ENCODE measurements at regions not wholly inside any gene's neighbourhood (a gene's known extent, or its start where the extent isn't known, plus 50 kb on each side); places are given as distances from the start of the nearest gene placed in this dataset.

DNA sequence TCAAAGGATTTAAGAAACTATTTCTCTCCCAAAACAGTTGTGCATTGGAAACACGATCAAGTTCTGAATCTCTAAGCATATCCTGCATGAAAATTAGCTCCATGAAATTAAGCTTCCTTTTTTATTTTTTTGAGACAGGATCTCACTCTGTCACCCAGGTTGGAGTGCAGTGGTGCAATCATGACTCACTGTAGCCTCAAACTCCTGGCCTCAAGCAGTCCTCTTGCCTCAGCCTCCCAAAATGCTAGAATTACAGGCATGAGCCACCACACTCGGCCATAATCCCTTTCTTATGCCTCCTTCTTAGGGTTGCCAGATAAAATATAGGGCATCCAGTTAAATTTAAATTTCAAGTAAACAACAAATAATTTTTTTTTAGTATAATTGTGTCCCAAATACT lies 124.4 kb downstream of the ARL4C start:
- H3K79me2 ChIP-seq (ENCODE audit: insufficient read depth, low read length): no peaks in the 10 kb centered on the region
- no peaks in the 10 kb centered on the region for H3K27me3 ChIP-seq (ENCODE audit: insufficient read depth, low read length, poor library complexity, severe bottlenecking)
- H3F3A ChIP-seq (ENCODE audit: low read depth): no peaks in the 10 kb centered on the region
- no peak overlapping the region for H3K4me3 ChIP-seq (ENCODE audit: low read length, poor library complexity, severe bottlenecking)
- peak overlapping the region; percentile 79; the same call in 1 of the 2 replicates for H2AFZ ChIP-seq (ENCODE audit: low read length)
- no peaks in the 10 kb centered on the region for H3K36me3 ChIP-seq (ENCODE audit: insufficient read depth, low read length)
- no peaks in the 10 kb centered on the region for H3K9me2 ChIP-seq (replicated peaks; ENCODE audit: low read depth, low read length)
- H3K4me1 ChIP-seq (ENCODE audit: insufficient read depth, low read length, poor library complexity, severe bottlenecking): peaks cover 51% of the 10 kb centered on the region
- H3K4me2 ChIP-seq (ENCODE audit: low read depth, low read length, poor library complexity, severe bottlenecking): no peak overlapping the region
- TF ChIP-seq EZH2phosphoT487 (IDR thresholded peaks at IDR 0.05; ENCODE audit: borderline replicate concordance) (no peak), CTCF (conservative IDR thresholded peaks at IDR 0.05; ENCODE audit: low read length) (no peak)
- no peaks in the 10 kb centered on the region for H4K20me1 ChIP-seq (ENCODE audit: insufficient read depth, low read length, poor library complexity, severe bottlenecking)
- H3K9me3 ChIP-seq (ENCODE audit: insufficient read depth, low read depth, low read length): no peaks in the 10 kb centered on the region
- H3K9ac ChIP-seq (ENCODE audit: low read depth, low read length, poor library complexity, severe bottlenecking): no peak overlapping the region

DNA sequence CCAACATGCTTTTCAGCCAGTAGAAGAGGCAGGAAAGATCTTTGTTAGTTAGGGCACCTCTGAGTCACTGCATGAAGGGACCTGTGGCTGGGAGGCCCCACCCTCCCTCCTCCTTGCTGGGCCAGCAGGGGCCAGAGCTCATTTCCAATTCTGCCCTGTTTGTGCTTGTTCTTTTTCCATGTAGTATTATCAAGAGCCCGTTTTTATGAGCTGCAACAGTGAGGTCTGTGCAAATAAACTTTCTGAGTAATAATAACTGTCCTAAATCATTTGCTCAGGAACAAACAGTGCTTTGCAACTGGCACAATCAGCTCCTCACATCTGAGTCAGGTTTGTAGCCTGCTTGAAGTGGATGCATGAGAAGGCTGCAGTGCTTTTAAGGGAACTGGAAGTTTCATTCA lies 128.0 kb downstream of the ARL4C start:
- TF ChIP-seq EZH2phosphoT487 (IDR thresholded peaks at IDR 0.05; ENCODE audit: borderline replicate concordance) (no peak), CTCF (conservative IDR thresholded peaks at IDR 0.05; ENCODE audit: low read length) (0 out of 2 replicates have a peak, but pooled peaks have one; percentile 13)
- Histone ChIP-seq H3K36me3 (ENCODE audit: insufficient read depth, low read length) (no peaks in the 10 kb centered on the region), H2AFZ (ENCODE audit: low read length) (peak overlapping the region; percentile 62), H3K4me3 (ENCODE audit: low read length, poor library complexity, severe bottlenecking) (no peak overlapping the region), H3K9ac (ENCODE audit: low read depth, low read length, poor library complexity, severe bottlenecking) (peak overlapping the region; percentile 34), H4K20me1 (ENCODE audit: insufficient read depth, low read length, poor library complexity, severe bottlenecking) (no peaks in the 10 kb centered on the region), H3K4me2 (ENCODE audit: low read depth, low read length, poor library complexity, severe bottlenecking) (peak overlapping the region; percentile 37), H3K79me2 (ENCODE audit: insufficient read depth, low read length) (no peaks in the 10 kb centered on the region), H3F3A (ENCODE audit: low read depth) (no peaks in the 10 kb centered on the region), H3K4me1 (ENCODE audit: insufficient read depth, low read length, poor library complexity, severe bottlenecking) (peaks cover 59% of the 10 kb centered on the region), H3K9me2 (replicated peaks; ENCODE audit: low read depth, low read length) (no peaks in the 10 kb centered on the region), H3K27me3 (ENCODE audit: insufficient read depth, low read length, poor library complexity, severe bottlenecking) (no peaks in the 10 kb centered on the region), H3K9me3 (ENCODE audit: insufficient read depth, low read depth, low read length) (no peaks in the 10 kb centered on the region)

- H2AFZ ChIP-seq (ENCODE audit: low read length): peak overlapping the region; percentile 54; the same call in 1 of the 2 replicates
- no peak overlapping the region for H3K4me2 ChIP-seq (ENCODE audit: low read depth, low read length, poor library complexity, severe bottlenecking)
- no peaks in the 10 kb centered on the region for H3K36me3 ChIP-seq (ENCODE audit: insufficient read depth, low read length)
- H3K4me1 ChIP-seq (ENCODE audit: insufficient read depth, low read length, poor library complexity, severe bottlenecking): peaks cover 51% of the 10 kb centered on the region
- TF ChIP-seq EZH2phosphoT487 (IDR thresholded peaks at IDR 0.05; ENCODE audit: borderline replicate concordance) (no peak), CTCF (conservative IDR thresholded peaks at IDR 0.05; ENCODE audit: low read length) (no peak)
- H3K27me3 ChIP-seq (ENCODE audit: insufficient read depth, low read length, poor library complexity, severe bottlenecking): no peaks in the 10 kb centered on the region
- no peaks in the 10 kb centered on the region for H3K79me2 ChIP-seq (ENCODE audit: insufficient read depth, low read length)
- no peaks in the 10 kb centered on the region for H3K9me2 ChIP-seq (replicated peaks; ENCODE audit: low read depth, low read length)
- H3K9me3 ChIP-seq (ENCODE audit: insufficient read depth, low read depth, low read length): no peaks in the 10 kb centered on the region
- no peak overlapping the region for H3K9ac ChIP-seq (ENCODE audit: low read depth, low read length, poor library complexity, severe bottlenecking)
- H3F3A ChIP-seq (ENCODE audit: low read depth): no peaks in the 10 kb centered on the region
- H3K4me3 ChIP-seq (ENCODE audit: low read length, poor library complexity, severe bottlenecking): no peak overlapping the region
- no peaks in the 10 kb centered on the region for H4K20me1 ChIP-seq (ENCODE audit: insufficient read depth, low read length, poor library complexity, severe bottlenecking)
Measured at GRCh38 chr2:234366891-234367290, 130.0 kb downstream of the ARL4C start.

Data from Loucy (cell line).